SW 1271 (cell line): ENCODE measurements at regions not wholly inside any gene's neighbourhood (a gene's known extent, or its start where the extent isn't known, plus 50 kb on each side); places are given as distances from the start of the nearest gene placed in this dataset.

Source experiments
- DNase-seq, 2 experiments: peaks; one replicate each; lab custom pipeline; 2025; lab: John Stamatoyannopoulos, UW

DNA sequence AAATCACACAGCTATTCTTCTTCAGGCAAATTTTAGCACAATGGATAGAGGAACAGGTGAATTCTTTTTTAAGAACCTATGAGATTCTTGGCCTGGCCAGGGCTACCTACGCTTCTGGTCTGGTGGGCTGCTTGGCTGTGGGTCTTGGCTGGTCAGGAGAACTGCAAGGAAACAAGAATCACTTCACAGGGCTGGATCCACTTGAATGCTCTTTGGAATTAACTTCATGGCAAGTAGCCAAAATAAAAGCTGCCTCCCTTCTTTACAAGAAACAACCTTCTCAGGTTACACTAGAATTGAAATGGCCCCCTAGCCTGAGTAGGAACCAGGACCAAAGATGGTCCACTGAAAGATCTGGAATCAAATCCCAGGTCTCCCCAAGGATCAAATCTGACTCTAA lies 519.1 kb downstream of the IQCM start:
- DNase-seq: no peak

- no peak for DNase-seq
Measured at GRCh38 chr4:149296084-149296483, 519.6 kb downstream of the IQCM start.

- DNase-seq: no peak
Measured at GRCh38 chr4:149294601-149295000, 521.0 kb downstream of the IQCM start.

GRCh38 chr4:149293046-149293649 lies 522.5 kb downstream of the IQCM start:
- DNase-seq: no peak

DNA sequence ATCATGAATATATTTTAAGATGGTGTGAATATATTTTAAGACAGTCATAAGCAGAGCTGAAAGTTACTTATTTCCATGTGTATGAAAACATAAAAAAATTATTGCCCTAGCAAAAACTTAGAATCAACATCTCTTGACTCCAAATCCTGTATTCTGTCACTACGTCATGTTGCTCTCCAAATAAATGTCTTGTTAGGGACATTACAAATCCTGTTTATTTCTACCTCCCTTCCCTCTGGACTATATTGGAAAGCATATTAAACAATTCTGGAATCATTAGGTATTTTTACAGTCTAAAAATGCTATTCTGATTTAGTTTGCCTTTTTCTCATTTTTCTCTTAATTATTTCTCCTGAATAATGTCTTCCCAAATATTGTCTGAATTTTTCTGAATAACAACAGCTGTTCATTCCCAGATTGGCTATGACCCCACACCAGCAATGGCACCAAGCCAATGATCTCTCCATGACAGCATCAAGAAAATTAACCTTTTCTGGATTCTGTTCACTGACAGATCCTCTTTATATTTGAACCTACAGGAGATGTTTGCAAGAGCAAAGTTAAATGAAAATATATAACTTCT lies 523.1 kb downstream of the IQCM start:
- no peak for DNase-seq

GRCh38 chr4:149291463-149291862 lies 524.2 kb downstream of the IQCM start:
- DNase-seq: no peak

DNA sequence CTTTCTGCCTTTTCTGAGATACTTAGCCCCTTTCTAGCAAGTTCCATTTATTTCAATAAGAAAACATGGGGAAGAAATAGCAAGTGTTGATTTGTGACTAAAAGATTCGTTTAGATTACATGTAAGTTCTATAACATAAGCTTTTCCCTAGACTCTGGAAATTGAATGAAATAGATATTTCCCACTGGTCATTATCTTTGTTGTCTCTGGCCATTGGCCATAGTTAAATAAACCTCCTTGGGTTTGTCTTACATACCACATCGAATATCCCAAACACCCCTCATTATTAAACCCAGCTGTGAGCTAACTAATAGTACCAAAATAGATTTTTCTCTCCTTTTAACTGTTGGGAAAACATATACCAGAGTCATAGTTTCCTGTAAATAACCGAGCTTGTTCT lies 534.8 kb downstream of the IQCM start:
- no peak for DNase-seq

DNA sequence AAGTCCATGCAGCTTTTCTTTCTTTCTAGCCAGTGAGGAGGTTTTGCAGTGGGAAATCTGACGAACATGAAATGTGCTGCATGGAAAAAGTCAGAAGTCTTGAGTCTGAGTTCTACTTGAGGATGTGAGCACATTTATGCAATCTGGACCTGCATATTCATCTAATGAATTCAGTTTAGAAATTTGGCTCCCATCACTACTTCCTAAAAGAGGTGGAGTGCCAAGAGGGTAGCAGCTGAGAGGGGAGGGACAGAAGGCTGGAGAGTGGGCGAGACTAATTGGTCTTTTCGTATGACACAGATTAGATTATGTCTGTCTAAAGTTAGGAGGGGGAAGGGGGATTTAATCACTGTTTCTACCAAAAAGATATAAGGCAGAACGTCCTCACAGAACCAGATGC lies 535.9 kb downstream of the IQCM start:
- no peak for DNase-seq

DNA sequence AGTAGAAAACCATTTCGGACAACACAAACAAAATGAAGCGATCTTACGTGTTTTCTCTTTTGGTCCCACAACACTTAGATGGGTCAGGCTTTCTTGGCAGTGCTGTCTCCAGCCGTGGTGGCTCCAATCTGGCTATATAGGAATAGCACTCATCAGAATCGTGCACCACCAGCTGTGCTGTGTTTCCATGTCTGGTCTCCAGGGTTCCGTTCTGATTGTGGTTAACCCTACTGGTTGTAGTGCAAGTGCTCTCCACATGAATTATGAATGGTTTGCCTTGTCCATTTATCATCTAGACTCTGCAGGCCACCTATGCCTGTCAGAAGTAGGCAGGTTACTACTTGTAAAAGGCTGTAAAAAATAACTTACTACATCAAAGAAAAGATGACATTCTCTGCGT lies 536.3 kb downstream of the IQCM start:
- no peak for DNase-seq

DNA sequence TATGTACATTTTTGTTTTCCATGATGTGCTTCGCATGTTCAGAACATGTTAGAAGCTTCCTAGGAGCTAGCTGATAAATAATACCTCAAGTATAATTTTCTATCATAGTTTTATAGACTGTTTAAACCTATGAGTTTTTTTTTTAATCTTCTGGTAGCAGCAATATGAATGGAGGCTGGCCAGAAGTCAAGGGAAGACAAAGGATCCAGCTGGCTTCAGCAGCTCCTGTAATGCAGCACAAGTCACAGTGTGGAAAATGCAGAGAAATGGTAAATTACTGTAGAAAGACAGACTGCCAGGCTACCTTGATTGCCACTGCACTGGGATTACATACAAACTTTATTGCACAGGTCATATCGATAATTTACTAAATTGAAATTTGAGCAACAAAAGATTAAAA lies 537.9 kb downstream of the IQCM start:
- DNase-seq: no peak

DNA sequence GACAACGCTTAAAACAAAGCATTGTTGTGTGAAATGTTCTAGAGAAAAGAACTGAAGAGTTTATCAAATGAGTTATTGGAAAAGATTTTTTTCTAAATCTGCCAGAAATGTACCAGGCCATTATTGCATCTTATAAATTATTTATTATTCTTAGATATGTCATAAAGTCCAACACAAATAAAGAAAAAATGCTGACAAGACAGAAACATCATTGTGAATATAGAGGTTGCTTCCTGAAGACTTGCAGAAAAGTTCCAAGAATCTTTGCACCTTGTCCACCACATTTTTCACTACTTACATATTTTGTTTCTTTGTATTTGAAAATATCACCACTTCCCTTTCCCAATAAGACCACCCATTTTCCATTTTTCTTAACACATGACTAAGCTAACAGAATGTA lies 545.8 kb downstream of the IQCM start:
- no peak for DNase-seq

GRCh38 chr4:149266301-149266700 lies 549.3 kb downstream of the IQCM start:
- DNase-seq: no peak

- no peak for DNase-seq
Measured at GRCh38 chr4:149265645-149266044, 550.0 kb downstream of the IQCM start.

GRCh38 chr4:149264093-149264733 lies 551.4 kb downstream of the IQCM start:
- DNase-seq: peak in 1 of 2 experiments; percentile 30

GRCh38 chr4:149248191-149248764 lies 567.4 kb downstream of the IQCM start:
- DNase-seq: no peak

DNA sequence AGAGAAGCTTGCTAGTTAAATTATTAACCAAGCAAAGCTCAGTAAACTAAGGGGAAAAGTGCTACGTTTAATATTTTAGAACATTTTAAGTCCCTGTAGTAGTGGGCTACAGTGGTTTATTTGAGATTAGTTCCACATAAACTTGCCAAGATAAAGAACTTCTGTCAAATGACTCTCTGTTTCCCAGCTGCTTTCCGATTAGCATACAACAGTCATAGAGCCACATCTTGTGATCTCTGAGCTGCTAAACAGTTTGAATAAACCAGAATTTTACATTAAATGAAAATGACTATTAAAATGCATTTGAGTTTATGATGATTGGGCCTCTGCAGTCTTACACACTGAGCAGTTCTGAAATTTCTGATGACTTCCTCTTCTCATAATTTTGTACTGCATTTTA lies 568.5 kb downstream of the IQCM start:
- no peak for DNase-seq

GRCh38 chr4:149245333-149245732 lies 570.3 kb downstream of the IQCM start:
- no peak for DNase-seq

DNA sequence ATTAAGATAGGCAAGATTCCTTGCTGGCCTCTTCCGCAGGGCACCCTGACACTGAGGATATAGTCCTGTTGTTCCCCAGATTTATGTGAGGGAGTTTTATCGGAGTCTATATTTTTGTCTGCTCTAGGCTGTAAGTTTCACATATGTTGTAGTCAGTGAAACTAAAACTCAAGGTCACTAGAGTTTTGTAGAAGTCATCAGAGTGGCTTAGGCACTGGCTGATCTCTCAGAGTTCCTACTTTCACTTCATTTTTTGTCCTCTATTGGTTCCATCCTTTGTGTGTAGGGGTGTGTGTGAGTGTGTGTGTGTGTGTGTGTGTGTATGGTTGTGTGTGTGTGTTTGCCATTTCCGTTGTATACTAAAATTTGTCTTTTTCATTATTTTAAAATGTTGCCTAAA lies 577.5 kb downstream of the IQCM start:
- no peak for DNase-seq

DNA sequence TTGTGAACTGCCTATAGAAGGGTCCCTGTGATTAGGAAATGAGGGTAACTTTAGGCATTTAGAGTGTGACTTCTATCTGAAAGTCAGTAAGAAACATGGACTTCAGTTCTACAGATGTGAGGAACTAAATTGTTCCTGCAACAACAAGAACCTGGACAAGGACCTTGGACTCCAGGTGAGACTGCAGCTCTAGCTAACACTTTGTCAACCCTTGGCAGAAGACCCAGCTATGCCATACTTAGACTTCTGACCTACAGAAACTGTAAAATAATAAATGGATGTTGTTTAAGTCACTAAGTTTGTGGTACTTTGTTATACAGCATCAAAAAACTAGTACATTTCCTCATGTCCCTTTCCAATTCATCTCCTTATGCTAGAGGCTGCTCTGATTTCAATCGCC lies 580.8 kb downstream of the IQCM start:
- no peak for DNase-seq

DNA sequence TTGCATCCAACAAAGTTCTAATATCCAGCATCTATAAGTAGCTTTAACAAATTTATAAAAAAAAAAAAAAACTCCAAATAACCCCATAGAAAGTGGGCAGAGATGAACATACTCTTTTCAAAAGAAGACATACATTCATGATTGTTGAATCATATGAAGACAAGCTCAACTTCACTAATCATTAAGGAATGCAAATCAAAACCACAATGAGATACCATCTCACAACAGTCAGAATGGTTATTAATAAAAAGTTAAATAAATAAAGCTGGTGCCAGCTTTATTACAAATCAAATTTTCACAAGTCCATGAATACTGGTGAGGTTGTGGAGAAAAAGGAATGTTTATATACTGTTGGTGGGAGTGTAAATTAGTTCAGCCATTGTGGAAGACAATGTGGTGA lies 592.0 kb downstream of the IQCM start:
- DNase-seq: no peak

DNA sequence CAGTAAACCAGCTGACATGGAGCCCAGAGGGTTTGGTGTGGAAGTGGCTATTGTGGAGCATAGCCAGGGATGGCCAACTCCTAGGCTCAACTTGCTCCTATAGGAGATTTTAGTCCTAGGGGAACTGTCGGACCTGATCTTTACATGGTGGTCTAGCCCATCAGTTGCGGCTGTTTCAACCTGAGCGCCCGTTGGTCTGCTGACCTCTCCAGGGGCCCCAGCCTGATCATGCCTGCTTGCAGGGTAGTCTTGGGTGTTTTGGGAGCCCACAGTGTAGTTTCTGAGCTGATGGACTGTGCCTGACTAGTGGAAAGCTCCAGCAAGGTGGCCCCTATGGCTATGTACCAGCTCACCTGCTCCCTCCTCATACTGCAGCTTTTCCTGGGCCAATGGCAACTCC lies 597.0 kb downstream of the IQCM start:
- DNase-seq: no peak

GRCh38 chr4:149214301-149214700 lies 601.3 kb downstream of the IQCM start:
- DNase-seq: no peak

DNA sequence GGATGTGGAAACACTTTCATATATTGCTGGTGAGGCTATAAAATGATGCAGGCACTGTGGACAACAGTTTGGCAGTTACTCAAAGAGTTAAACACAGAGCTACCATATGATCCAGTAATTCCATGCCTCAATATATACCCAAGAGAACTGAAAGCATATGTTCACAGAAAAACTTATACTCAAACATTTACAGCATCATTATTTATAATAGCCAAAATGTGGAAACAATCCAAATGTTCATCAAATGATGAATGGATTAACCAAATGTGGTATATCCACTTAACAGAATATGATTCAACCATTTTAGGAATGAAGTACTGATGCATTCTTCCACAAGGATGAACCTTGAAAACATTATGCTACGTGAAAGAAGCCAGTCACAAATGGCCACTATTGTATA lies 603.8 kb downstream of the IQCM start:
- DNase-seq: no peak
